ENCODE measurements at regions not wholly inside any gene's neighbourhood (a gene's known extent, or its start where the extent isn't known, plus 50 kb on each side); places are given as distances from the start of the nearest gene placed in this dataset.

DNA sequence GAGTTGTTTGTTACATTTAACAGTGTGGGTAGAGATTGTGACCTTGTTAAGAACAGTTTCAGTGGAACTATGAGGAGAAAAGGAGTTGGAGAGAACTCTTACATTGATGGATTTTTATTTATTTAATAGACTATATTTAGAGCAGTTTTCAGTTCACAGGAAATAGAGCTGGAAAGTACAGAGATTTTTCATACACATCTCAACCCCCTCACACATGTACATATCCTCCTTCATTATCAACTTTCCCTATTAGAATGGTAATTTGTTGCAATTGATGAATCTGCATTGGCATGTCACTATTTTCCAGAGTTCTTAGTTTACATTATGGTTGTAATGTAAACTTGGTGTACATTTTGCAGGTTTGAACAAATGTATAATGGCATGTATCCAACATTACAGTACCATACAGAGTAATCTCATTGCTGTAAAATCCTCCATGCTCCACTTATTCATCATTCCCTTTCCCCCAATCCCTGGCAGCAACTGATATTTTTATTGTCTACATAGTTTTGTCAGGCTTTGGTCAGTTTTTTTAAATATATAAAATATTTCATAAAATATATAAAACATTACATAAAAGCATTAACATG, 756.6 kb upstream of the DPPA4 start:
- TF ChIP-seq, protein P1, sequence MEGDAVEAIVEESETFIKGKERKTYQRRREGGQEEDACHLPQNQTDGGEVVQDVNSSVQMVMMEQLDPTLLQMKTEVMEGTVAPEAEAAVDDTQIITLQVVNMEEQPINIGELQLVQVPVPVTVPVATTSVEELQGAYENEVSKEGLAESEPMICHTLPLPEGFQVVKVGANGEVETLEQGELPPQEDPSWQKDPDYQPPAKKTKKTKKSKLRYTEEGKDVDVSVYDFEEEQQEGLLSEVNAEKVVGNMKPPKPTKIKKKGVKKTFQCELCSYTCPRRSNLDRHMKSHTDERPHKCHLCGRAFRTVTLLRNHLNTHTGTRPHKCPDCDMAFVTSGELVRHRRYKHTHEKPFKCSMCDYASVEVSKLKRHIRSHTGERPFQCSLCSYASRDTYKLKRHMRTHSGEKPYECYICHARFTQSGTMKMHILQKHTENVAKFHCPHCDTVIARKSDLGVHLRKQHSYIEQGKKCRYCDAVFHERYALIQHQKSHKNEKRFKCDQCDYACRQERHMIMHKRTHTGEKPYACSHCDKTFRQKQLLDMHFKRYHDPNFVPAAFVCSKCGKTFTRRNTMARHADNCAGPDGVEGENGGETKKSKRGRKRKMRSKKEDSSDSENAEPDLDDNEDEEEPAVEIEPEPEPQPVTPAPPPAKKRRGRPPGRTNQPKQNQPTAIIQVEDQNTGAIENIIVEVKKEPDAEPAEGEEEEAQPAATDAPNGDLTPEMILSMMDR (IDR thresholded peaks at IDR 0.05) = no peak
- DNase-seq (ENCODE audit: low spot score) = no peak
- H3K27ac ChIP-seq = no peak overlapping the region
- no peak overlapping the region for H3K4me3 ChIP-seq

DNA sequence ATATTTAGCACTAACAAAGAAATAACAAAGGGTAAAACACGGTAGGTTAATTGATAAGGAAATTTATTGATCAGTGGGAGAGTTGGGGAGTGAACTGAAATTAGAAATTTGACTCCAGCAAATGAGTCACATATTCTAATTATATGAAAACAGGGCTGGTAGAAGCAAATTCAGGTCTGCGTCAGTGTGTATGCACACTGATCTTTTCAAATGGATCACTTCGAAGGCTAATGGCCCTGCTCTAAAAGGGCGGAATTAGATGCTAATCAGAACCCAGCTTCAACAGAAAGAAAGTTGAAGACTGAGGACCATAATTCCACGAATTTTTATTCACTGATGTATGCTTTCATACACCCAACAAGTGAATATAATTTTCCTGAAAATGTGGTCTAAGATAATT, 762.4 kb upstream of the DPPA4 start:
- H3K27ac ChIP-seq = no peak overlapping the region
- TF ChIP-seq, protein P1 (IDR thresholded peaks at IDR 0.05) = no peak
- H3K4me3 ChIP-seq = no peak overlapping the region
- DNase-seq (ENCODE audit: low spot score) = no peak

DNA sequence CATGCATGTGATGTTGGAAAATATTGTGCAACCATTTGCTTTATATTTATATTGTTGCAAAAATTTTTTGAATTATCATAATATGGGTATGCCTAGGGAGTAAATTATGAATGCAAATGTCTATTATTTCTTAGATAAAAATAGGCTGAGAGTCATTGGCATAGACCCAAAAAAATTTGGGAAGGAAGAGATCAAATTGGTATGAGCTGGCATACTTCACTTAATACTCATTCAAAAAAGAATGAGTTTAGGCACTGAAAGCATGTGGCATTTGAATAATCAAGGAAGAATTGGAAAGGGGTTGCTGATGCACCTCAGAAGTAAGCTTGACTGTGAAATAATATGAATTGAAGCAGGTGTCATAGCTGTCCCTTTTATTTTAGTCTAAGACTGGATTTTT, 764.0 kb upstream of the DPPA4 start:
- TF ChIP-seq, protein P1 (IDR thresholded peaks at IDR 0.05) = no peak
- DNase-seq (ENCODE audit: low spot score) = no peak
- Histone ChIP-seq H3K27ac (no peak overlapping the region), H3K4me3 (no peak overlapping the region)

DNA sequence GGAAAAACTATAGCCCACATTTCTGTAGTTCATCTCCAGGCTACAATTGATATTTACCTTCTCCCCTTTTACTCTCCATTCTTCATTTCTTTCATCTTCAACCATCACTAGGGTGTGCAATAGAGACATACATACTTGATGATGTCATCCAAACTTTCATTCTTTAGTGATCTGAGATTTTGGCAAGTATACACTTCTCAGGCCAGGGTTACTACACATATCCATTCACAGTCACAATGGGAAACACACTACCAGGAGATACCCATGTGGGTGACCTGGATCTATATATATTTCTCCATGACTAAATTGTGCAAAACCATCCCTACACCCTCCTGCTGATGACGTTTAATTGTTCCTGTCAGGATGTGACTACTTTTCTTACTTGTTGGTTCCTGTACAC, 769.5 kb upstream of the DPPA4 start:
- DNase-seq (ENCODE audit: low spot score) = no peak
- Histone ChIP-seq H3K27ac (no peak overlapping the region), H3K4me3 (no peak overlapping the region)
- TF ChIP-seq, protein P1 (IDR thresholded peaks at IDR 0.05) = no peak

DNA sequence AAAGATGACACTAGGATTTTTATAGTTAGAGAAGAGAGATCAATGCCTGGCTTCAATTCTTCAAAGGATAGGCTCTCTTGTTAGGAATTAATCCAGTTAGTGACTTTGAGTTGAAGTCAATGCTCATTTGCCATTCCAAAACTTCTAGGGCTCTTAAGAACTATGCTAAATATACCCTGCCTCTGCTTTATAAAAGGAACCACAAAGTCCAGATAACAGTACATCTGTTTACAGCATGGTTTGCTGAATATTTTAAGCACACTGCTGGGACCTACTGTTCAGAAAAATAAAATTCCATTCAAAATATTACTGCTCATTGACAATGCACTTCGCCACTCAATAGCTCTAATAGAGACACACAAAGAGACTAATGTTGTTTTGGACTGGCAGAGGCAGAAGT, 786.6 kb upstream of the DPPA4 start:
- TF ChIP-seq, protein P1 (IDR thresholded peaks at IDR 0.05) = no peak
- no peak overlapping the region for H3K27ac ChIP-seq
- DNase-seq (ENCODE audit: low spot score) = no peak
- no peak overlapping the region for H3K4me3 ChIP-seq

DNA sequence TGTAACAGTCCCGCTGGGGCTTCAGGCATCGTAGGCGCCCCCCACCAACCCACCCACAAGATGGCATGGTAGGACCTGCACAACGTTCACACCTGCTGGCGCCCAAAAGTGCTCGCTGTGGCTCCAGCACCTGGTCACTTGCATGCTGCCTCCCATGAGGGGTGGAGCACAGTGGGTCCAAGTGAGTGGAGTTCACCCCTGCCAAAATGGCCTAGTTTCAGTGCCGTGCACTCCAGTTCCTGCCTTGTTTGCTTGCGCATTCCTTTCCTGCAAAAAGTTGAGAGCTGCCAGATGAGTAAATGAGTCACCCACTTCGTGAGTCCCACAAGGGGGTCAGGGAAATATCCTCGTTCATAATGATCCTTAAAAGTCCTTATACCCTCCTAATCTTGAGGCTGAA, 788.7 kb upstream of the DPPA4 start:
- no peak for DNase-seq (ENCODE audit: low spot score)
- Histone ChIP-seq H3K4me3 (no peak overlapping the region), H3K27ac (no peak overlapping the region)
- TF ChIP-seq, protein P1 (IDR thresholded peaks at IDR 0.05) = no peak

DNA sequence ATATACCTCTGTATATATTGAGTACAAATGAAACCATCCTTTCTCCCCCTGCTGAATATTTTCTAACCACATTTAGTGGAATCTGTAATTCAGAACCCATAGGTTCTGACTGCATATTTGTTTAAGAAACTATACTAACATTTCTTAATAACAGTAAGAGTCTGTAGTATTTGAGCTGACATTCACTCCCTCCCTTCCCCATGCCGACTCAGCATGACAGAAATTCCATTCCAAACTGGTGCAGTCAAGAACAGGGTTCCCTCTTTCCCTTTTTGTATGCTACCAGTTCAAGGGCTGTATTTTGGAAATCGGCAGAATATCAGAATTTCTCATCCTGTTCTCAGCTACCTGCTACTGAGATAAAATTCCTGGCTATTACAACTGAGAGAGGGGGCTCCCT, 796.6 kb upstream of the DPPA4 start:
- TF ChIP-seq, protein P1 (IDR thresholded peaks at IDR 0.05) = no peak
- DNase-seq (ENCODE audit: low spot score) = no peak
- Histone ChIP-seq H3K4me3 (no peak overlapping the region), H3K27ac (no peak overlapping the region)
